K562 (cell line): ENCODE measurements at regions not wholly inside any gene's neighbourhood (a gene's known extent, or its start where the extent isn't known, plus 50 kb on each side); places are given as distances from the start of the nearest gene placed in this dataset.

Experiments
- ATAC-seq: fragments of 200-7000 bp; cut with Tn5 transposase; 3 replicates; pipeline ENCODE4 v1.9.1; 2020; ENCODE audit warnings: moderate library complexity
- BruUV-seq: library from RNA; stranded (reverse); fragments of 400-500 nt; replicated peaks from 2 replicates; lab custom pipeline; 2021; lab: Mats Ljungman, UMichigan
- CTCF ChIA-PET: fragments of 300-600 bp; formaldehyde crosslinking; extraction: SDS; loops from one replicate; lab custom pipeline; 2021; ENCODE audit warnings: low intra/inter-chr PET ratio; lab: Yijun Ruan, JAX
- POLR2A ChIA-PET: fragments of 300-600, 350-650 bp; sonication (Branson Sonifier 250); formaldehyde crosslinking; extraction: SDS; loops from one replicate; lab custom pipeline; 2021; ENCODE audit warnings: antibody characterized with exemption, inconsistent platforms; lab: Yijun Ruan, JAX
- DNase-seq, 4 experiments: peaks; one replicate each; pipeline versions ENCODE4 v3.0.0 to v3.0.0-alpha.2; 2011 to 2018; ENCODE audit warnings: low spot score in 3 of 4, mixed read lengths in 3 of 4; ENCODE audit errors: extremely low read depth in 1 of 4
- FAIRE-seq: peaks from 2 replicates; lab custom pipeline; 2011; peaks lifted over from hg19 to GRCh38; lab: Jason Lieb, UNC
- H2AFZ ChIP-seq: 2 replicates; pipeline ENCODE4 v1.6.0; 2011; ENCODE audit warnings: low read depth, low read length, control low read depth, inconsistent platforms
- H3K27ac ChIP-seq: fragments of 200-600 bp; 3 replicates; pipeline ENCODE4 v1.8.0; 2011; ENCODE audit warnings: low read depth, mild to moderate bottlenecking, control low read depth, inconsistent platforms, low read length, moderate library complexity, mixed read lengths; ENCODE audit errors: extremely low read depth
- H3K27me3 ChIP-seq, 2 experiments: fragments of 300-600 bp in 1 of 2; 2 replicates in 1 of 2; 3 replicates in 1 of 2; pipeline versions ENCODE4 v1.6.0 to v1.8.0; 2011; ENCODE audit warnings: inconsistent platforms in 2 of 2, low read length in 2 of 2, mild to moderate bottlenecking in 1 of 2, mixed read lengths in 1 of 2, moderate library complexity in 1 of 2; ENCODE audit not compliant: control insufficient read depth in 2 of 2, insufficient read depth in 2 of 2
- H3K36me3 ChIP-seq: fragments of 300-600 bp; 3 replicates; pipeline ENCODE4 v1.8.0; 2011; ENCODE audit warnings: mild to moderate bottlenecking, low read length, inconsistent platforms; ENCODE audit not compliant: control insufficient read depth, insufficient read depth
- H3K4me1 ChIP-seq, 2 experiments: fragments of 200-600 bp in 1 of 2; replicated peaks in 1 of 2; 2 replicates in 1 of 2; 3 replicates in 1 of 2; pipeline versions ENCODE4 v1.5.1 to v1.8.0; 2011; ENCODE audit warnings: inconsistent platforms in 2 of 2, low read length in 2 of 2, mild to moderate bottlenecking in 1 of 2, mixed read lengths in 1 of 2, moderate library complexity in 1 of 2; ENCODE audit not compliant: control insufficient read depth in 2 of 2, insufficient read depth in 2 of 2
- H3K4me2 ChIP-seq: 2 replicates; pipeline ENCODE4 v1.6.1; 2011; ENCODE audit warnings: low read length, control low read depth, inconsistent platforms, mixed read lengths; ENCODE audit not compliant: insufficient read depth
- H3K4me3 ChIP-seq: fragments of 200-600 bp; sonication (generic), shearing (Covaris generic); 2 replicates; pipeline ENCODE4 v1.5.1; 2016; ENCODE audit warnings: control low read depth, inconsistent platforms
- H3K79me2 ChIP-seq: fragments of 200-600 bp; 3 replicates; pipeline ENCODE4 v1.8.0; 2011; ENCODE audit warnings: low read length, inconsistent platforms; ENCODE audit not compliant: control insufficient read depth, insufficient read depth
- H3K9ac ChIP-seq, 2 experiments: 2 replicates each; pipeline versions ENCODE4 v1.6.0 to v1.6.1; 2011; ENCODE audit warnings: low read depth in 2 of 2, low read length in 2 of 2, control low read depth in 1 of 2, inconsistent platforms in 1 of 2, mild to moderate bottlenecking in 1 of 2, mixed read lengths in 1 of 2; ENCODE audit not compliant: insufficient read depth in 1 of 2
- H3K9me1 ChIP-seq: one replicate; pipeline ENCODE4 v1.6.0; 2011; ENCODE audit warnings: inconsistent platforms, mild to moderate bottlenecking, low read length, moderate library complexity; ENCODE audit not compliant: control insufficient read depth, insufficient read depth
- H3K9me3 ChIP-seq: replicated peaks from 2 replicates; pipeline ENCODE4 v1.5.1; 2011; ENCODE audit warnings: low read depth, low read length, inconsistent platforms; ENCODE audit not compliant: control insufficient read depth, insufficient read depth
- H4K20me1 ChIP-seq: replicated peaks from 2 replicates; pipeline ENCODE4 v1.6.1; 2011; ENCODE audit warnings: low read length, inconsistent platforms, mixed read lengths; ENCODE audit not compliant: control insufficient read depth, insufficient read depth
- CREM ChIP-seq: IDR thresholded peaks from 2 replicates; pipeline ENCODE4 v1.6.1; 2014; ENCODE audit warnings: antibody characterized with exemption, low read depth
- MAZ ChIP-seq, 2 experiments: fragments of 450-650 bp in 1 of 2; sonication (generic) in 1 of 2; formaldehyde crosslinking; IDR thresholded peaks in 1 of 2; conservative IDR thresholded peaks in 1 of 2; 2 replicates each; pipeline versions ENCODE4 v1.4.0 to v1.5.0; 2020; ENCODE audit warnings: mild to moderate bottlenecking in 1 of 2, missing genetic modification reagents in 1 of 2
- NCOA6 ChIP-seq: fragments of 450-650 bp; IDR thresholded peaks from 2 replicates; pipeline ENCODE4 v1.6.1; 2017; ENCODE audit warnings: mild to moderate bottlenecking
- NEUROD1 ChIP-seq: fragments of 150-350 bp; IDR thresholded peaks from 2 replicates; pipeline ENCODE4 v1.6.1; 2014; ENCODE audit warnings: borderline replicate concordance, low read length, low read depth; ENCODE audit not compliant: partially characterized antibody
- NFIC ChIP-seq: fragments of 450-650 bp; IDR thresholded peaks from 2 replicates; pipeline ENCODE4 v1.6.1; 2017; ENCODE audit warnings: mild to moderate bottlenecking, inconsistent platforms
- TRIM24 ChIP-seq, 2 experiments: fragments of 450-650 bp; IDR thresholded peaks; 2 replicates each; pipeline ENCODE4 v1.6.1; 2016
- U2AF1 ChIP-seq: fragments of 200-400 bp; formaldehyde crosslinking; optimal IDR thresholded peaks from 2 replicates; pipeline ENCODE3; 2017; ENCODE audit warnings: mild to moderate bottlenecking, low read depth, low read length, moderate library complexity
- WGBS: fragments of 100-300 bp; shearing (Covaris generic); methylation state at CpG from one replicate; pipeline ENCODE4 v1.1.6; 2016; ENCODE audit warnings: low coverage, mixed read lengths; ENCODE audit not compliant: insufficient coverage; ENCODE audit errors: missing lambda C conversion rate; 5-methylcytosine and 5-hydroxymethylcytosine counted together
- in situ Hi-C: fragments of 300-500 bp; cut with MboI; formaldehyde crosslinking; loops from 4 replicates; pipeline ENCODE4 v1.15.0; 2018; ENCODE audit warnings: inconsistent platforms, mixed read lengths
- intact Hi-C: fragments of 100-400 bp; cut with micrococcal nuclease; formaldehyde crosslinking; loops from 2 replicates; pipeline ENCODE4 v1.14.2; 2022
- TF ChIP-seq, protein P1 (sequence below): fragments of 450-650 bp; formaldehyde crosslinking; IDR thresholded peaks from 2 replicates; pipeline ENCODE4 v1.4.0; 2020; ENCODE audit warnings: mild to moderate bottlenecking, moderate library complexity

- H3K36me3 ChIP-seq = no peaks in the 10 kb centered on the region
- intact Hi-C loops = loop anchor here (10.0 kb wide), 1 partner anchor 204 kb away; no protein-coding TSS in a partner anchor
- ChIA-PET POLR2A (no interaction called here), CTCF (no interaction called here)
- H3K4me1 ChIP-seq = no peaks in the 10 kb centered on the region
- DNase-seq (no peak), FAIRE-seq (no peak), ATAC-seq (no peak)
- H3K9me1 ChIP-seq = no peaks in the 10 kb centered on the region
- peaks cover 54 to 58% of the 10 kb centered on the region in 2 experiments for H3K27me3 ChIP-seq
- H3K9me3 ChIP-seq = no peaks in the 10 kb centered on the region; the same call in 1 of the 2 replicates
- no peak overlapping the region for H3K9ac ChIP-seq
- in situ Hi-C loops = no loop called here
- 0% methylated on average over 8 of the region's 8 CpGs for WGBS
- no peak overlapping the region for H2AFZ ChIP-seq
- H3K79me2 ChIP-seq = no peaks in the 10 kb centered on the region
- H3K4me2 ChIP-seq = no peak overlapping the region
- TF ChIP-seq NCOA6 (no peak), CREM (no peak), NEUROD1 (no peak), MAZ (CRISPR knock-in tag; conservative IDR thresholded peaks at IDR 0.05 in 1 of 2, IDR thresholded peaks at IDR 0.05 in 1 of 2) (no peak), NFIC (no peak), U2AF1 (no peak), TRIM24 (IDR thresholded peaks at IDR 0.05) (no peak)
- TF ChIP-seq, protein P1, sequence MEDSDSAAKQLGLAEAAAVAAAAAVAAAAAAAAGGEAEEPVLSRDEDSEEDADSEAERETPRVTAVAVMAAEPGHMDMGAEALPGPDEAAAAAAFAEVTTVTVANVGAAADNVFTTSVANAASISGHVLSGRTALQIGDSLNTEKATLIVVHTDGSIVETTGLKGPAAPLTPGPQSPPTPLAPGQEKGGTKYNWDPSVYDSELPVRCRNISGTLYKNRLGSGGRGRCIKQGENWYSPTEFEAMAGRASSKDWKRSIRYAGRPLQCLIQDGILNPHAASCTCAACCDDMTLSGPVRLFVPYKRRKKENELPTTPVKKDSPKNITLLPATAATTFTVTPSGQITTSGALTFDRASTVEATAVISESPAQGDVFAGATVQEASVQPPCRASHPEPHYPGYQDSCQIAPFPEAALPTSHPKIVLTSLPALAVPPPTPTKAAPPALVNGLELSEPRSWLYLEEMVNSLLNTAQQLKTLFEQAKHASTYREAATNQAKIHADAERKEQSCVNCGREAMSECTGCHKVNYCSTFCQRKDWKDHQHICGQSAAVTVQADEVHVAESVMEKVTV = no peak
- no peak overlapping the region for H3K27ac ChIP-seq
- H3K4me3 ChIP-seq = no peak overlapping the region
- H4K20me1 ChIP-seq = peaks cover 6% of the 10 kb centered on the region; the same call in 1 of the 2 replicates
- no TSS peak for BruUV-seq
Observed at GRCh38 chr21:38938769-38939168, 133.0 kb downstream of the ETS2 start.
